ENCODE measurements at regions not wholly inside any gene's neighbourhood (a gene's known extent, or its start where the extent isn't known, plus 50 kb on each side); places are given as distances from the start of the nearest gene placed in this dataset.

- Mint-ChIP-seq H3K4me1 (no peaks in the 10 kb centered on the region), H3K4me3 (no peak overlapping the region), H3K27me3 (ENCODE audit: low read depth) (no peaks in the 10 kb centered on the region), H3K9me3 (no peaks in the 10 kb centered on the region), H3K27ac (ENCODE audit: unreplicated experiment) (no peak overlapping the region), H3K36me3 (ENCODE audit: low read depth) (no peaks in the 10 kb centered on the region)
- no peak for DNase-seq (ENCODE audit: low read depth, low spot score)
- TF ChIP-seq CTCF (conservative IDR thresholded peaks at IDR 0.05), result no peak
Observed at GRCh38 chr4:96383349-96383748, 543.5 kb downstream of the PDHA2 start.

GRCh38 chr4:96389770-96390169 is 549.9 kb downstream of the PDHA2 start:
- Mint-ChIP-seq H3K9me3 (no peaks in the 10 kb centered on the region), H3K27me3 (ENCODE audit: low read depth) (peaks cover 6% of the 10 kb centered on the region), H3K36me3 (ENCODE audit: low read depth) (no peaks in the 10 kb centered on the region), H3K4me1 (no peaks in the 10 kb centered on the region), H3K4me3 (no peak overlapping the region), H3K27ac (ENCODE audit: unreplicated experiment) (no peak overlapping the region)
- no peak for TF ChIP-seq CTCF (conservative IDR thresholded peaks at IDR 0.05)
- DNase-seq (ENCODE audit: low read depth, low spot score), result no peak

GRCh38 chr4:96390404-96390803 is 550.5 kb downstream of the PDHA2 start:
- TF ChIP-seq CTCF (conservative IDR thresholded peaks at IDR 0.05), result no peak
- H3K27ac Mint-ChIP-seq (ENCODE audit: unreplicated experiment), result no peak overlapping the region
- H3K36me3 Mint-ChIP-seq (ENCODE audit: low read depth), result no peaks in the 10 kb centered on the region
- H3K9me3 Mint-ChIP-seq, result peaks cover under 1% of the 10 kb centered on the region
- DNase-seq (ENCODE audit: low read depth, low spot score), result no peak
- no peaks in the 10 kb centered on the region for H3K4me1 Mint-ChIP-seq
- H3K4me3 Mint-ChIP-seq, result no peak overlapping the region
- peaks cover 6% of the 10 kb centered on the region for H3K27me3 Mint-ChIP-seq (ENCODE audit: low read depth)

- Mint-ChIP-seq H3K9me3 (peaks cover 4% of the 10 kb centered on the region), H3K4me3 (no peak overlapping the region), H3K27me3 (ENCODE audit: low read depth) (peaks cover 30% of the 10 kb centered on the region), H3K4me1 (no peaks in the 10 kb centered on the region), H3K27ac (ENCODE audit: unreplicated experiment) (no peak overlapping the region), H3K36me3 (ENCODE audit: low read depth) (no peaks in the 10 kb centered on the region)
- no peak for DNase-seq (ENCODE audit: low read depth, low spot score)
- no peak for TF ChIP-seq CTCF (conservative IDR thresholded peaks at IDR 0.05)
Observed at GRCh38 chr4:96395747-96396146, 555.9 kb downstream of the PDHA2 start.

GRCh38 chr4:96406742-96407141 is 566.8 kb downstream of the PDHA2 start:
- Mint-ChIP-seq H3K4me1 (peaks cover 23% of the 10 kb centered on the region), H3K9me3 (no peaks in the 10 kb centered on the region), H3K36me3 (ENCODE audit: low read depth) (peaks cover 3% of the 10 kb centered on the region), H3K4me3 (no peak overlapping the region), H3K27me3 (ENCODE audit: low read depth) (peaks cover 34% of the 10 kb centered on the region), H3K27ac (ENCODE audit: unreplicated experiment) (no peak overlapping the region)
- TF ChIP-seq CTCF (conservative IDR thresholded peaks at IDR 0.05), result no peak
- DNase-seq (ENCODE audit: low read depth, low spot score), result no peak

GRCh38 chr4:96407225-96407624 is 567.3 kb downstream of the PDHA2 start:
- Mint-ChIP-seq H3K27me3 (ENCODE audit: low read depth) (peaks cover 34% of the 10 kb centered on the region), H3K4me1 (peaks cover 23% of the 10 kb centered on the region), H3K36me3 (ENCODE audit: low read depth) (peaks cover 3% of the 10 kb centered on the region), H3K4me3 (no peak overlapping the region), H3K27ac (ENCODE audit: unreplicated experiment) (peak overlapping the region; percentile 52), H3K9me3 (no peaks in the 10 kb centered on the region)
- no peak for DNase-seq (ENCODE audit: low read depth, low spot score)
- no peak for TF ChIP-seq CTCF (conservative IDR thresholded peaks at IDR 0.05)

All from neural crest cell (in vitro differentiated cells).